OCI-LY3 (cell line): ENCODE measurements at regions not wholly inside any gene's neighbourhood (a gene's known extent, or its start where the extent isn't known, plus 50 kb on each side); places are given as distances from the start of the nearest gene placed in this dataset.

Experiments
- H2AFZ ChIP-seq: fragments of 200-600, 300-600 bp; shearing (Covaris generic); 2 replicates; pipeline ENCODE4 v1.6.0; 2014; ENCODE audit warnings: antibody characterized with exemption, low read depth, low read length
- H3K27ac ChIP-seq: fragments of 200-600, 300-600 bp; sonication (generic); 2 replicates; pipeline ENCODE4 v1.5.1; 2014; ENCODE audit warnings: mild to moderate bottlenecking, low read length, moderate library complexity, mixed read lengths
- H3K27me3 ChIP-seq: fragments of 200-600, 300-600 bp; sonication (generic); 2 replicates; pipeline ENCODE4 v1.6.1; 2014; ENCODE audit warnings: low read depth, low read length, mixed read lengths
- H3K36me3 ChIP-seq: fragments of 200-600, 300-600 bp; sonication (generic); replicated peaks from 2 replicates; pipeline ENCODE3; 2014; ENCODE audit warnings: low read depth, low read length, mixed read lengths
- H3K4me1 ChIP-seq: fragments of 300-600, 200-600 bp; sonication (generic); 2 replicates; pipeline ENCODE4 v1.6.1; 2014; ENCODE audit warnings: low read length, mixed read lengths
- H3K4me2 ChIP-seq: fragments of 200-600, 300-600 bp; sonication (generic); 2 replicates; pipeline ENCODE4 v1.6.1; 2014; ENCODE audit warnings: low read length, mixed read lengths
- H3K4me3 ChIP-seq: fragments of 300-600, 200-600 bp; sonication (generic); 2 replicates; pipeline ENCODE4 v1.5.1; 2014; ENCODE audit warnings: antibody characterized with exemption, mild to moderate bottlenecking, low read length, moderate library complexity
- H3K79me2 ChIP-seq: fragments of 300-600, 200-600 bp; shearing (Covaris generic); 2 replicates; pipeline ENCODE4 v1.6.1; 2014; ENCODE audit warnings: mild to moderate bottlenecking, low read length, mixed read lengths
- H3K9ac ChIP-seq: fragments of 300-600, 200-600 bp; shearing (Covaris generic); 2 replicates; pipeline ENCODE4 v1.6.0; 2014; ENCODE audit warnings: mild to moderate bottlenecking, low read length, moderate library complexity
- H3K9me3 ChIP-seq: fragments of 200-600, 300-600 bp; shearing (Covaris generic); 2 replicates; pipeline ENCODE4 v1.6.1; 2014; ENCODE audit warnings: low read length, mixed read lengths; ENCODE audit not compliant: insufficient read depth
- H4K20me1 ChIP-seq: fragments of 200-600, 300-600 bp; sonication (generic); 2 replicates; pipeline ENCODE4 v1.6.1; 2016; ENCODE audit warnings: low read length, mixed read lengths; ENCODE audit not compliant: insufficient read depth
- CTCF ChIP-seq: fragments of 200-600, 300-600 bp; sonication (generic); IDR thresholded peaks from 2 replicates; pipeline ENCODE4 v1.5.1; 2014; ENCODE audit warnings: antibody characterized with exemption, low read length, low read depth
- EZH2phosphoT487 ChIP-seq: fragments of 200-600 bp; shearing (Covaris generic); IDR thresholded peaks from 2 replicates; pipeline ENCODE4 v1.6.1; 2018; ENCODE audit warnings: antibody characterized with exemption, mixed run types, low read depth

- TF ChIP-seq EZH2phosphoT487: no peak
- no peak for TF ChIP-seq CTCF
- no peak overlapping the region for H3K4me2 ChIP-seq
- H2AFZ ChIP-seq: no peak overlapping the region
- H4K20me1 ChIP-seq: no peaks in the 10 kb centered on the region
- H3K79me2 ChIP-seq: no peaks in the 10 kb centered on the region
- no peaks in the 10 kb centered on the region for H3K9me3 ChIP-seq
- H3K27me3 ChIP-seq: no peaks in the 10 kb centered on the region
- no peaks in the 10 kb centered on the region for H3K36me3 ChIP-seq
- no peaks in the 10 kb centered on the region for H3K4me1 ChIP-seq
- no peak overlapping the region for H3K9ac ChIP-seq
- no peak overlapping the region for H3K27ac ChIP-seq
- no peak overlapping the region for H3K4me3 ChIP-seq
Measured at GRCh38 chr7:79524048-79524447, 70.6 kb upstream of the MAGI2 start.

DNA sequence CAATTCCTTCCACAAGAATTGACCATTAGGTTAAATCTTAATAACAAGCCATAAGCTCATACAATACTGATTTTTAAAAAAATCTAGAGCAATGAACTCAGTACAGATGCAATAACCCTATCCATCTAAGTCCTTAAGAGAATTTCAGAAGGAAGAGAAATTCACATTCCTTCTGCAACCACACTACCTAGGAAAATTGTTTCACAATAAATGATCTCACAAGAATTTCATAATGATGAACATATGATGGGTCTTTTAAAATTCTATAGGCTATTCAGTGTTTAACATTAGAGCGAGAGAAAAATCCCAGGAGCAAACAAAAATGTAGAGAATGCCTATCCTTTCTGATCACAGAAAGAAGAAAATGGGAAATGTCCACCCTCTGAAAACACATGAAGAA, 70.0 kb upstream of the MAGI2 start:
- Histone ChIP-seq H3K4me1 (no peaks in the 10 kb centered on the region), H3K27ac (no peak overlapping the region), H3K9ac (no peak overlapping the region), H3K4me2 (no peak overlapping the region), H3K9me3 (no peaks in the 10 kb centered on the region), H3K4me3 (no peak overlapping the region), H3K79me2 (no peaks in the 10 kb centered on the region), H3K27me3 (no peaks in the 10 kb centered on the region), H3K36me3 (no peaks in the 10 kb centered on the region), H4K20me1 (no peaks in the 10 kb centered on the region), H2AFZ (no peak overlapping the region)
- no peak for TF ChIP-seq CTCF
- TF ChIP-seq EZH2phosphoT487: no peak

GRCh38 chr7:79520543-79520942, 67.1 kb upstream of the MAGI2 start:
- Histone ChIP-seq H4K20me1 (no peaks in the 10 kb centered on the region), H3K4me1 (no peaks in the 10 kb centered on the region), H3K27me3 (no peaks in the 10 kb centered on the region), H3K9me3 (no peaks in the 10 kb centered on the region), H3K4me2 (no peak overlapping the region), H3K4me3 (no peak overlapping the region), H3K79me2 (no peaks in the 10 kb centered on the region), H2AFZ (no peak overlapping the region), H3K9ac (no peak overlapping the region), H3K27ac (no peak overlapping the region), H3K36me3 (no peaks in the 10 kb centered on the region)
- no peak for TF ChIP-seq EZH2phosphoT487
- TF ChIP-seq CTCF: no peak

DNA sequence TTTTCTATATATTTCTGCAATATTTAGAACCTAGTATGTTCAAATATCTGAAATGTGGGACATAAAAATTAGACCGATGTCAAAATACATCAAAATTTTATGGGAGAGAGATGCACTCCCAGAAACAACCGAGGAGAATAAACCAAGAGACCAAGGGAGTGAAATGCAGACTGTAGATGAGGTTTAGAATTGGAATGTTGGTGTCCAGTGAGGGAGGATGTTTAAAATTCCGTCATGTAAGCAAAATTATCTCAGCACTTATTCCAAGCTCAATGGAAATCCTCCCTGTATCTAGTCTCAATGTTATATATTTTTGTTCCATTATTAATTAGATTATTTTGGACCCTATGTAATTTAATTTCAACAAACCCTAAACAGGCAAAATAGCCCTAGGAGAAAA, 61.9 kb upstream of the MAGI2 start:
- H3K36me3 ChIP-seq: no peaks in the 10 kb centered on the region
- no peaks in the 10 kb centered on the region for H3K27me3 ChIP-seq
- H3K4me3 ChIP-seq: no peak overlapping the region
- H3K9me3 ChIP-seq: no peaks in the 10 kb centered on the region
- no peak overlapping the region for H2AFZ ChIP-seq
- no peak for TF ChIP-seq CTCF
- no peak overlapping the region for H3K27ac ChIP-seq
- no peaks in the 10 kb centered on the region for H3K79me2 ChIP-seq
- H3K9ac ChIP-seq: no peak overlapping the region
- H4K20me1 ChIP-seq: no peaks in the 10 kb centered on the region
- no peaks in the 10 kb centered on the region for H3K4me1 ChIP-seq
- H3K4me2 ChIP-seq: no peak overlapping the region
